B cell (primary cell): ENCODE measurements at regions not wholly inside any gene's neighbourhood (a gene's known extent, or its start where the extent isn't known, plus 50 kb on each side); places are given as distances from the start of the nearest gene placed in this dataset.

Source experiments
- ATAC-seq: fragments of 200-7000 bp; cut with Tn5 transposase; one replicate; pipeline ENCODE4 v1.10.0; 2021; ENCODE audit warnings: low read depth, mild to moderate bottlenecking, moderate number of reproducible peaks, moderate library complexity
- CTCF ChIA-PET: fragments of 350-600 bp; sonication (Branson Sonifier 250); formaldehyde crosslinking; loops from one replicate; lab custom pipeline; 2021; ENCODE audit warnings: antibody characterized with exemption, inconsistent platforms; lab: Charles Lee
- POLR2A ChIA-PET: fragments of 350-600 bp; sonication (Branson Sonifier 250); formaldehyde crosslinking; loops from one replicate; lab custom pipeline; 2021; ENCODE audit warnings: antibody characterized with exemption; lab: Charles Lee
- DNase-seq: peaks from one replicate; pipeline ENCODE4 v3.0.0; 2013
- H2AFZ ChIP-seq: 2 replicates; pipeline ENCODE4 v1.6.1; 2012; ENCODE audit warnings: mild to moderate bottlenecking, low read depth, low read length; ENCODE audit not compliant: insufficient read depth, poor library complexity, severe bottlenecking
- H3K27ac ChIP-seq, 2 donors: 1 replicate in 1 of 2; 2 replicates in 1 of 2; pipeline ENCODE4 v1.5.1; 2012 to 2013; ENCODE audit warnings: low read length in 2 of 2, mild to moderate bottlenecking in 2 of 2, moderate library complexity in 1 of 2
- H3K27me3 ChIP-seq, 4 experiments: fragments of 200-600 bp in 1 of 4; sonication (generic) in 1 of 4; replicated peaks in 1 of 4; 1 replicate in 2 of 4; 2 replicates in 2 of 4; pipeline versions ENCODE4 v1.6.1 to v1.7.0; 2013 to 2016; ENCODE audit warnings: low read length in 3 of 4, mild to moderate bottlenecking in 2 of 4, mixed read lengths in 1 of 4, moderate library complexity in 1 of 4; ENCODE audit not compliant: insufficient read depth in 4 of 4, control insufficient read depth in 3 of 4; ENCODE audit errors: control extremely low read depth in 1 of 4
- H3K36me3 ChIP-seq, 2 experiments: replicated peaks in 1 of 2; 1 replicate in 1 of 2; 2 replicates in 1 of 2; pipeline versions ENCODE4 v1.6.1 to v1.7.1; 2013; ENCODE audit warnings: low read length in 1 of 2; ENCODE audit not compliant: insufficient read depth in 2 of 2, control insufficient read depth in 1 of 2; ENCODE audit errors: control extremely low read depth in 1 of 2, extremely low read depth in 1 of 2
- H3K4me1 ChIP-seq, 2 donors: fragments of 200-600 bp in 1 of 2; sonication (generic) in 1 of 2; 1 replicate in 1 of 2; 2 replicates in 1 of 2; pipeline versions ENCODE4 v1.5.1 to v1.6.1; 2013 to 2017; ENCODE audit warnings: low read length in 2 of 2; ENCODE audit not compliant: control insufficient read depth in 2 of 2, insufficient read depth in 2 of 2
- H3K4me2 ChIP-seq: replicated peaks from 2 replicates; pipeline ENCODE3; 2012; ENCODE audit warnings: mild to moderate bottlenecking, low read depth, low read length; ENCODE audit not compliant: poor library complexity, severe bottlenecking
- H3K4me3 ChIP-seq, 5 experiments: fragments of 200-600 bp in 1 of 5; sonication (generic) in 1 of 5; 1 replicate in 3 of 5; 2 replicates in 2 of 5; pipeline versions ENCODE4 v1.5.1 to v1.7.0; 2011 to 2016; ENCODE audit warnings: low read length in 4 of 5, mild to moderate bottlenecking in 4 of 5, low read depth in 2 of 5, control low read depth in 1 of 5, moderate library complexity in 1 of 5; ENCODE audit not compliant: insufficient read depth in 1 of 5; ENCODE audit errors: control extremely low read depth in 1 of 5, extremely low read depth in 1 of 5
- H3K79me2 ChIP-seq: fragments of 200-600 bp; sonication (generic); one replicate; pipeline ENCODE4 v1.6.0; 2016; ENCODE audit warnings: low read length; ENCODE audit not compliant: control insufficient read depth, insufficient read depth
- H3K9ac ChIP-seq: fragments of 200-600 bp; sonication (generic); 2 replicates; pipeline ENCODE4 v1.6.1; 2017; ENCODE audit warnings: mild to moderate bottlenecking, low read length, moderate library complexity
- H3K9me3 ChIP-seq, 3 donors: one replicate each; pipeline versions ENCODE4 v1.6.1 to v1.7.1; 2013; ENCODE audit warnings: low read length in 2 of 3; ENCODE audit not compliant: control insufficient read depth in 2 of 3, insufficient read depth in 1 of 3; ENCODE audit errors: control extremely low read depth in 1 of 3
- H4K20me1 ChIP-seq: 2 replicates; pipeline ENCODE4 v1.6.0; 2012; ENCODE audit warnings: mild to moderate bottlenecking, low read length; ENCODE audit not compliant: insufficient read depth, control insufficient read depth, poor library complexity, severe bottlenecking
- H3K27ac Mint-ChIP-seq: one replicate; pipeline ENCODE4 v1.8.0; 2021; ENCODE audit warnings: mixed read lengths
- H3K27me3 Mint-ChIP-seq: one replicate; pipeline ENCODE4 v1.8.0; 2021; ENCODE audit warnings: mixed read lengths
- H3K4me1 Mint-ChIP-seq: one replicate; pipeline ENCODE4 v1.8.0; 2021; ENCODE audit warnings: mixed read lengths
- H3K4me3 Mint-ChIP-seq: one replicate; pipeline ENCODE4 v1.8.0; 2021; ENCODE audit warnings: mixed read lengths
- H3K9me3 Mint-ChIP-seq: one replicate; pipeline ENCODE4 v1.8.0; 2022; ENCODE audit warnings: mixed read lengths; ENCODE audit not compliant: insufficient read depth
- EZH2 ChIP-seq: IDR thresholded peaks from 2 replicates; pipeline ENCODE4 v1.6.1; 2012; ENCODE audit warnings: borderline replicate concordance, low read depth, mild to moderate bottlenecking, moderate library complexity, low read length; ENCODE audit not compliant: insufficient read depth, poor library complexity, severe bottlenecking
- WGBS: methylation state at CpG from one replicate; pipeline ENCODE4 v1.1.5; 2013; ENCODE audit warnings: missing lambda C conversion rate; ENCODE audit not compliant: insufficient coverage; 5-methylcytosine and 5-hydroxymethylcytosine counted together
- intact Hi-C: fragments of 100-400 bp; cut with micrococcal nuclease; formaldehyde crosslinking; loops from one replicate; pipeline ENCODE4 v1.10.0; 2022
- TF ChIP-seq, protein P1 (sequence below): fragments of 200-600 bp; IDR thresholded peaks from one replicate; pipeline ENCODE4 v1.8.0; 2022; ENCODE audit warnings: antibody characterized with exemption, mild to moderate bottlenecking

GRCh38 chr17:6901086-6901485 is 69.6 kb upstream of the TEKT1 start:
- POLR2A ChIA-PET: no interaction called here
- ATAC-seq (no peak), DNase-seq (no peak)
- Histone ChIP-seq H3K4me3 (no peak overlapping the region), H3K9me3 (no peaks in the 10 kb centered on the region), H2AFZ (no peak overlapping the region), H3K4me1 (no peaks in the 10 kb centered on the region), H3K79me2 (no peaks in the 10 kb centered on the region), H3K4me2 (no peak overlapping the region), H3K36me3 (no peaks in the 10 kb centered on the region), H3K27ac (no peak overlapping the region), H4K20me1 (no peaks in the 10 kb centered on the region), H3K27me3 (peaks cover 0 to 5% (median 0%) of the 10 kb centered on the region in 4 experiments), H3K9ac (no peak overlapping the region)
- intact Hi-C loops: no loop called here
- CTCF ChIA-PET: no interaction called here
- H3K9me3 Mint-ChIP-seq: no peaks in the 10 kb centered on the region
- TF ChIP-seq EZH2: no peak
- TF ChIP-seq, protein P1, sequence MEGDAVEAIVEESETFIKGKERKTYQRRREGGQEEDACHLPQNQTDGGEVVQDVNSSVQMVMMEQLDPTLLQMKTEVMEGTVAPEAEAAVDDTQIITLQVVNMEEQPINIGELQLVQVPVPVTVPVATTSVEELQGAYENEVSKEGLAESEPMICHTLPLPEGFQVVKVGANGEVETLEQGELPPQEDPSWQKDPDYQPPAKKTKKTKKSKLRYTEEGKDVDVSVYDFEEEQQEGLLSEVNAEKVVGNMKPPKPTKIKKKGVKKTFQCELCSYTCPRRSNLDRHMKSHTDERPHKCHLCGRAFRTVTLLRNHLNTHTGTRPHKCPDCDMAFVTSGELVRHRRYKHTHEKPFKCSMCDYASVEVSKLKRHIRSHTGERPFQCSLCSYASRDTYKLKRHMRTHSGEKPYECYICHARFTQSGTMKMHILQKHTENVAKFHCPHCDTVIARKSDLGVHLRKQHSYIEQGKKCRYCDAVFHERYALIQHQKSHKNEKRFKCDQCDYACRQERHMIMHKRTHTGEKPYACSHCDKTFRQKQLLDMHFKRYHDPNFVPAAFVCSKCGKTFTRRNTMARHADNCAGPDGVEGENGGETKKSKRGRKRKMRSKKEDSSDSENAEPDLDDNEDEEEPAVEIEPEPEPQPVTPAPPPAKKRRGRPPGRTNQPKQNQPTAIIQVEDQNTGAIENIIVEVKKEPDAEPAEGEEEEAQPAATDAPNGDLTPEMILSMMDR: no peak
- no peaks in the 10 kb centered on the region for H3K4me1 Mint-ChIP-seq
- no peak overlapping the region for H3K27ac Mint-ChIP-seq
- no peak overlapping the region for H3K4me3 Mint-ChIP-seq
- H3K27me3 Mint-ChIP-seq: peaks cover 21% of the 10 kb centered on the region
- no CpG with 5 or more reads among the region's 3 CpGs for WGBS

- H3K4me1 ChIP-seq: no peaks in the 10 kb centered on the region
- ATAC-seq (no peak), DNase-seq (no peak)
- no peaks in the 10 kb centered on the region for H4K20me1 ChIP-seq
- H3K4me3 ChIP-seq: no peak overlapping the region
- POLR2A ChIA-PET: no interaction called here
- 100% methylated on average over 1 of the region's 7 CpGs for WGBS
- no peak overlapping the region for H3K27ac ChIP-seq
- Mint-ChIP-seq H3K27ac (no peak overlapping the region), H3K9me3 (no peaks in the 10 kb centered on the region), H3K27me3 (peaks cover 5% of the 10 kb centered on the region), H3K4me1 (no peaks in the 10 kb centered on the region), H3K4me3 (no peak overlapping the region)
- no peak overlapping the region for H3K4me2 ChIP-seq
- intact Hi-C loops: no loop called here
- no peak for TF ChIP-seq EZH2
- TF ChIP-seq, protein P1: no peak
- H3K9me3 ChIP-seq: no peaks in the 10 kb centered on the region
- CTCF ChIA-PET: interaction anchor here (1.0 to 1.7 kb wide), 3 partner anchors 12 to 119 kb away, joined by 3 to 6 read pairs (median 3); no protein-coding TSS in a partner anchor
- no peaks in the 10 kb centered on the region for H3K79me2 ChIP-seq
- no peak overlapping the region for H3K9ac ChIP-seq
- H3K36me3 ChIP-seq: no peaks in the 10 kb centered on the region
- no peak overlapping the region for H2AFZ ChIP-seq
- H3K27me3 ChIP-seq: no peaks in the 10 kb centered on the region
These were observed 71.9 kb upstream of the TEKT1 start for GRCh38 chr17:6903326-6903900.
